ENCODE measurements at regions not wholly inside any gene's neighbourhood (a gene's known extent, or its start where the extent isn't known, plus 50 kb on each side); places are given as distances from the start of the nearest gene placed in this dataset.

DNA sequence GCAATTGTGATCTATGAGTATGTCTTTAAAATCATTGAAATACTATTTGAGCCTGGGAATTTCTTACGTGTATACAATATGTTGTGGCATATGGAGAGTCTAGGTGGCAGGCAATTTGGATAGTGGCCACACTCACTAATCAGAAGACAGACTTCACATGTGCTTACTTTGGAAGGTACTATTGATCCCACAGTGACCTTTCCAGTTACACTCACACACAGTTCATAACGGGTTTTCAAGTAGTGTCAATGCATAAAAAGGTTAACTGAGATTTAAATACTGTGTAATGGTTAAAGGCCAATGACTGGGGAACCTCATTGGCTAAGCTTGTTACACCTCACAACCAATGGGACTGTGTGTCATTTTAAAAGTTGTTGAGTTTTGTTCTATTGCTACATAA, 783.2 kb downstream of the RPA4 start:
- Histone ChIP-seq H3K36me3 (no peaks in the 10 kb centered on the region), H3K9me3 (no peaks in the 10 kb centered on the region), H3K27ac (no peak overlapping the region), H3K27me3 (no peaks in the 10 kb centered on the region), H3K4me1 (no peaks in the 10 kb centered on the region), H3K4me3 (no peak overlapping the region)
- WGBS, 2 donors, result 65 to 71% methylated on average over 2 of the region's 2 CpGs
- no peak for DNase-seq (ENCODE audit: low spot score in 2 of 2)
- TF ChIP-seq, protein P1, sequence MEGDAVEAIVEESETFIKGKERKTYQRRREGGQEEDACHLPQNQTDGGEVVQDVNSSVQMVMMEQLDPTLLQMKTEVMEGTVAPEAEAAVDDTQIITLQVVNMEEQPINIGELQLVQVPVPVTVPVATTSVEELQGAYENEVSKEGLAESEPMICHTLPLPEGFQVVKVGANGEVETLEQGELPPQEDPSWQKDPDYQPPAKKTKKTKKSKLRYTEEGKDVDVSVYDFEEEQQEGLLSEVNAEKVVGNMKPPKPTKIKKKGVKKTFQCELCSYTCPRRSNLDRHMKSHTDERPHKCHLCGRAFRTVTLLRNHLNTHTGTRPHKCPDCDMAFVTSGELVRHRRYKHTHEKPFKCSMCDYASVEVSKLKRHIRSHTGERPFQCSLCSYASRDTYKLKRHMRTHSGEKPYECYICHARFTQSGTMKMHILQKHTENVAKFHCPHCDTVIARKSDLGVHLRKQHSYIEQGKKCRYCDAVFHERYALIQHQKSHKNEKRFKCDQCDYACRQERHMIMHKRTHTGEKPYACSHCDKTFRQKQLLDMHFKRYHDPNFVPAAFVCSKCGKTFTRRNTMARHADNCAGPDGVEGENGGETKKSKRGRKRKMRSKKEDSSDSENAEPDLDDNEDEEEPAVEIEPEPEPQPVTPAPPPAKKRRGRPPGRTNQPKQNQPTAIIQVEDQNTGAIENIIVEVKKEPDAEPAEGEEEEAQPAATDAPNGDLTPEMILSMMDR (IDR thresholded peaks at IDR 0.05), result no peak
- no peak for TF ChIP-seq EP300 (IDR thresholded peaks at IDR 0.05)
- TF ChIP-seq POLR2A (IDR thresholded peaks at IDR 0.05), result no peak

DNA sequence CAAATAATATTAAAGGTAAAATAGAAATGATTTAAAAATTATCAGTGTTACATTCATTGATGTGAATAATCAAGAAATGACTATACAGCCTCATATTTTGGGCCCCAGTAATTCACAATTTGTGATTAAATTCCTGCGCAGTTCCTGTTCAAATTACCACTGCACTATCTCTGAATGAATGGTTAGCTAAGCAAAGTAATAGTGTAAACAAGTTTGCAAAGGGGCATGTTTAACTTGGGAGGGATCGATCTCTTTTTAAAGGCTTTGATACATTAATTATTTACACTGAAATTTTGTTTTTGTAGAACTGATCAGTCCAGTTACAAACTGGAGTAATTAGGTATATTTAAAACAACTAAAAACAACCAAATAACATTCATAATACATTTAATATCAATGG, 784.4 kb downstream of the RPA4 start:
- Histone ChIP-seq H3K27me3 (no peaks in the 10 kb centered on the region), H3K27ac (no peak overlapping the region), H3K4me3 (no peak overlapping the region), H3K36me3 (no peaks in the 10 kb centered on the region), H3K4me1 (no peaks in the 10 kb centered on the region), H3K9me3 (no peaks in the 10 kb centered on the region)
- TF ChIP-seq, protein P1 (IDR thresholded peaks at IDR 0.05), result no peak
- TF ChIP-seq EP300 (IDR thresholded peaks at IDR 0.05) (no peak), POLR2A (IDR thresholded peaks at IDR 0.05) (no peak)
- 93 to 98% methylated on average over 2 of the region's 2 CpGs for WGBS, 2 donors
- DNase-seq (ENCODE audit: low spot score in 2 of 2), result no peak

DNA sequence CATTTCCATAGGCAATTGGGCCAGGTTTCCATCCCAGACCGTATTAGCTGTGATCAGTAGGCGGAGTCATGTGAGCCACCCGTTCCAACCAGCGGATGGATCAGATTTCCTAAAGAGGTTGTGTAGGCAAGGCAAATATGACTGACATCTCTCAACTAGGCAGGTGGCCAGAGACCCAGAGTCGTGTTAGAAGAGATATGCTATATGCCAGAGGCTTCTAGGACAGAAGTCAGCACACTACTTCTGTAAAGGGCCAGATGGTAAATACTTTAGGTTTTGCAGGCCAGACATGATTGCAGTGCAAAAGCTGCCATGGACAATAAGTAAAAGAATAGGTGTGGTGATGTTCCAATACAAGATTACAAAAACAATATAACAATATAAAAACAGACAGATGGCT, 788.4 kb downstream of the RPA4 start:
- TF ChIP-seq EP300 (IDR thresholded peaks at IDR 0.05) (no peak), POLR2A (IDR thresholded peaks at IDR 0.05) (no peak)
- TF ChIP-seq, protein P1 (IDR thresholded peaks at IDR 0.05), result no peak

DNA sequence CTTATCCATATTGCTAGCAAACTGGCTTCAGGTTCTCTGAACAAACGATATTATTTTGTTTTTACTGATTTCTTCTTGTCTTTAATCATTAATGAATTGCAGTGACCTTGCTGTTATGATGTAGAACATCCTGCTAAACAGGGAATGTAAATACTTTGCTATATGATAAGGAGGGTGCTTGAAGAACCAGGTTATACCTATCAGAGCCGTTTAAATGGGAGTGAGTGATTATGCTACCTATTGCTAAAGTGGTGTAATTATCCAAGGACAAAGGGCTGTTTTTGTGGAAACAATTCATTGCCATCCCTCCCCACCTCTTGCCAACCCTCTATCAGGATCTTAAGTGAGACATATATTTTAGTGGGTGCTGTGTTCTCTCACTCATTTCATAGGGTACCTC, 788.9 kb downstream of the RPA4 start:
- Histone ChIP-seq H3K4me1 (no peaks in the 10 kb centered on the region), H3K27me3 (peaks cover 0 to 4% of the 10 kb centered on the region in 2 donors), H3K27ac (no peak overlapping the region), H3K36me3 (no peaks in the 10 kb centered on the region), H3K9me3 (no peaks in the 10 kb centered on the region), H3K4me3 (no peak overlapping the region)
- no peak for DNase-seq (ENCODE audit: low spot score in 2 of 2)
- TF ChIP-seq, protein P1 (IDR thresholded peaks at IDR 0.05), result no peak
- TF ChIP-seq EP300 (IDR thresholded peaks at IDR 0.05) (no peak), POLR2A (IDR thresholded peaks at IDR 0.05) (no peak)
- 78 to 81% methylated on average over 2 of the region's 2 CpGs for WGBS, 2 donors

More for the DNA sequence above, 788.4 kb downstream of the RPA4 start:
- H3K9me3 ChIP-seq, result no peaks in the 10 kb centered on the region
- no peaks in the 10 kb centered on the region for H3K36me3 ChIP-seq
- no peak overlapping the region for H3K4me3 ChIP-seq
- no peak overlapping the region for H3K27ac ChIP-seq
- H3K27me3 ChIP-seq, result no peaks in the 10 kb centered on the region
- no peaks in the 10 kb centered on the region for H3K4me1 ChIP-seq
- DNase-seq (ENCODE audit: low spot score in 2 of 2), result no peak
- 62 to 84% methylated on average over 5 of the region's 5 CpGs for WGBS, 2 donors

DNA sequence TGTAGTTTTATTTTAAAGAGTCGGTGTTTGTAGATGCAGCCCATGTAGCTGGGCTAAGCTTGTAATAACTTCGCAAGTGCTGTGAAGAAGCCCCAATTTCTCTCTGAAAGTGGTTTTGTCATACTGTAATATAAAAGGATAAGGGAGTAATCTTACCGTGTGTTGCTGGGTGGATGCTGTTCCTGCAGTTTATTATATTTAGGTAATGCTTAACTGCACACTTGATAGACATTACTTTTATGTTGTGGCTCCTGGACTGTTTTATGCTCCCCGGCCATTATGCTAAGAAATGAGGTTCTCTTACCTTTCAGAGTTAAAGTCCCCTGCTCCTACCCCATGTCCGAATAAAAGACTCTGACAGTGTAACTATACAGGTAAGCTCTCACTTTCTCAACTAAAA, 789.4 kb downstream of the RPA4 start:
- WGBS, 2 donors, result 84 to 95% methylated on average over 5 of the region's 5 CpGs

More for the DNA sequence above, 789.4 kb downstream of the RPA4 start:
- no peak for DNase-seq (ENCODE audit: low spot score in 2 of 2)
- no peak overlapping the region for H3K4me3 ChIP-seq
- no peaks in the 10 kb centered on the region for H3K4me1 ChIP-seq
- H3K27ac ChIP-seq, result no peak overlapping the region
- H3K9me3 ChIP-seq, result no peaks in the 10 kb centered on the region
- H3K27me3 ChIP-seq, result peaks cover 0 to 9% of the 10 kb centered on the region in 2 donors
- TF ChIP-seq EP300 (IDR thresholded peaks at IDR 0.05), result no peak
- TF ChIP-seq, protein P1 (IDR thresholded peaks at IDR 0.05), result no peak
- TF ChIP-seq POLR2A (IDR thresholded peaks at IDR 0.05), result no peak
- no peaks in the 10 kb centered on the region for H3K36me3 ChIP-seq
